ENCODE measurements at regions not wholly inside any gene's neighbourhood (a gene's known extent, or its start where the extent isn't known, plus 50 kb on each side); places are given as distances from the start of the nearest gene placed in this dataset.

- TF ChIP-seq, protein P1, sequence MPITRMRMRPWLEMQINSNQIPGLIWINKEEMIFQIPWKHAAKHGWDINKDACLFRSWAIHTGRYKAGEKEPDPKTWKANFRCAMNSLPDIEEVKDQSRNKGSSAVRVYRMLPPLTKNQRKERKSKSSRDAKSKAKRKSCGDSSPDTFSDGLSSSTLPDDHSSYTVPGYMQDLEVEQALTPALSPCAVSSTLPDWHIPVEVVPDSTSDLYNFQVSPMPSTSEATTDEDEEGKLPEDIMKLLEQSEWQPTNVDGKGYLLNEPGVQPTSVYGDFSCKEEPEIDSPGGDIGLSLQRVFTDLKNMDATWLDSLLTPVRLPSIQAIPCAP (CRISPR knock-in tag; IDR thresholded peaks at IDR 0.05; ENCODE audit: low read depth): no peak
- TF ChIP-seq MIER2 (CRISPR knock-in tag; IDR thresholded peaks at IDR 0.05): no peak
- no peak for TF ChIP-seq ZNF17 (CRISPR knock-in tag; IDR thresholded peaks at IDR 0.05)
Measured at GRCh38 chr10:128435811-128436210, 309.6 kb upstream of the MKI67 start (continued).

- no TSS peak for BruUV-seq (replicated peaks)
- ATAC-seq: no peak
- Histone ChIP-seq H4K20me1 (ENCODE audit: insufficient read depth, low read length) (no peaks in the 10 kb centered on the region), H3K4me3 (replicated peaks in 1 of 3; ENCODE audit: insufficient read depth in 1 of 3, low read depth in 2 of 3, low read length in 3 of 3) (no peak overlapping the region), H3K9ac (ENCODE audit: insufficient read depth, low read depth, low read length) (no peak overlapping the region), H3K9me3 (ENCODE audit: low read length) (no peaks in the 10 kb centered on the region), H3K36me3 (replicated peaks in 1 of 2; ENCODE audit: control insufficient read depth in 1 of 2, insufficient read depth in 2 of 2, low read length in 2 of 2) (no peaks in the 10 kb centered on the region), H3K4me2 (ENCODE audit: low read depth, low read length) (no peak overlapping the region), H2AFZ (ENCODE audit: low read length) (no peak overlapping the region), H3K4me1 (ENCODE audit: insufficient read depth, low read length) (peaks cover 9% of the 10 kb centered on the region; the same call in 1 of the 2 replicates), H3K79me2 (ENCODE audit: insufficient read depth, low read length) (no peaks in the 10 kb centered on the region), H3K27me3 (ENCODE audit: control insufficient read depth in 1 of 2, insufficient read depth in 2 of 2, low read length in 2 of 2) (peaks cover 2 to 15% of the 10 kb centered on the region in 2 experiments; a peak in 3 of 5 replicates), H3K27ac (ENCODE audit: extremely low read length, insufficient read depth, low read length) (no peak overlapping the region)
- in situ Hi-C loops (cut with HindIII; ENCODE audit: extremely low pct_ligation_motif_present, low pct_unique_long_range_greater_than_20kb) (no loop called here), intact Hi-C loops (cut with micrococcal nuclease; ENCODE audit: unreplicated experiment) (no loop called here)
- no peak for FAIRE-seq
- DNase-seq (ENCODE audit: low spot score): no peak
- ChIA-PET POLR2A (no interaction called here), CTCF (ENCODE audit: low intra/inter-chr PET ratio, low total read pairs) (no interaction called here)
- WGBS (ENCODE audit: low lambda C conversion rate): 23% methylated on average over 8 of the region's 13 CpGs
- TF ChIP-seq ZBTB26 (CRISPR knock-in tag; IDR thresholded peaks at IDR 0.05; ENCODE audit: borderline replicate concordance) (no peak), BORCS8-MEF2B (CRISPR knock-in tag; IDR thresholded peaks at IDR 0.05) (no peak), NAIF1 (CRISPR knock-in tag; IDR thresholded peaks at IDR 0.05; ENCODE audit: borderline replicate concordance) (no peak), TCF7 (IDR thresholded peaks at IDR 0.05; ENCODE audit: low read depth) (no peak), ZNF577 (CRISPR knock-in tag; IDR thresholded peaks at IDR 0.05; ENCODE audit: borderline replicate concordance, low read depth) (no peak), POGK (CRISPR knock-in tag; conservative IDR thresholded peaks at IDR 0.05) (no peak), HNF4G (IDR thresholded peaks at IDR 0.05; ENCODE audit: borderline replicate concordance, low read depth, low read length) (no peak), HNF4G (CRISPR knock-in tag; IDR thresholded peaks at IDR 0.05; ENCODE audit: borderline replicate concordance, low read depth) (no peak), KMT2B (CRISPR knock-in tag; IDR thresholded peaks at IDR 0.05) (no peak), RFX5 (IDR thresholded peaks at IDR 0.05; ENCODE audit: low read depth, low read length) (no peak)
- TF ChIP-seq, protein P2, sequence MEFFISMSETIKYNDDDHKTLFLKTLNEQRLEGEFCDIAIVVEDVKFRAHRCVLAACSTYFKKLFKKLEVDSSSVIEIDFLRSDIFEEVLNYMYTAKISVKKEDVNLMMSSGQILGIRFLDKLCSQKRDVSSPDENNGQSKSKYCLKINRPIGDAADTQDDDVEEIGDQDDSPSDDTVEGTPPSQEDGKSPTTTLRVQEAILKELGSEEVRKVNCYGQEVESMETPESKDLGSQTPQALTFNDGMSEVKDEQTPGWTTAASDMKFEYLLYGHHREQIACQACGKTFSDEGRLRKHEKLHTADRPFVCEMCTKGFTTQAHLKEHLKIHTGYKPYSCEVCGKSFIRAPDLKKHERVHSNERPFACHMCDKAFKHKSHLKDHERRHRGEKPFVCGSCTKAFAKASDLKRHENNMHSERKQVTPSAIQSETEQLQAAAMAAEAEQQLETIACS (CRISPR knock-in tag; IDR thresholded peaks at IDR 0.05): no peak
- TF ChIP-seq, protein P3, sequence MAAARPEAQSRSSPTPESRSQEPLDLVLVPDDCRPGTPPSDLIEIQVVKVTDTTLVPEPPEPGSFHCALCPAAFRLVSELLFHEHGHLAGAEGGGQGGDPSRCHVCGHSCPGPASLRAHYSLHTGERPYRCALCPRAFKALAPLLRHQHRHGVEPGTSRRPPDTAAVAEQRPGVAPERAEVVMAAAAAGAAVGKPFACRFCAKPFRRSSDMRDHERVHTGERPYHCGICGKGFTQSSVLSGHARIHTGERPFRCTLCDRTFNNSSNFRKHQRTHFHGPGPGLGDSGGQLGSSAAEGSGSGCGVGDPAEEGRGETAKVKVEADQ (CRISPR knock-in tag; IDR thresholded peaks at IDR 0.05; ENCODE audit: borderline replicate concordance): no peak
- TF ChIP-seq, protein P4, sequence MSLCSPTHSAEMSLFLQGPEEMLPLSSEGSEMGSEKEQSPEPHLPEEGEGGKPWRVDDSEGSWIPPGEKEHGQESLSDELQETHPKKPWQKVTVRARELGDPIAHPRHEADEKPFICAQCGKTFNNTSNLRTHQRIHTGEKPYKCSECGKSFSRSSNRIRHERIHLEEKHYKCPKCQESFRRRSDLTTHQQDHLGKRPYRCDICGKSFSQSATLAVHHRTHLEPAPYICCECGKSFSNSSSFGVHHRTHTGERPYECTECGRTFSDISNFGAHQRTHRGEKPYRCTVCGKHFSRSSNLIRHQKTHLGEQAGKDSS (CRISPR knock-in tag; IDR thresholded peaks at IDR 0.05; ENCODE audit: borderline replicate concordance, low read depth): no peak
Measured at GRCh38 chr10:128437786-128438345, 311.6 kb upstream of the MKI67 start.

Data from HepG2 (cell line).